Effector memory CD8-positive, alpha-beta T cell (primary cell): ENCODE measurements at regions not wholly inside any gene's neighbourhood (a gene's known extent, or its start where the extent isn't known, plus 50 kb on each side); places are given as distances from the start of the nearest gene placed in this dataset.

Source experiments
- ATAC-seq: fragments of 150-1000 bp; cut with Tn5 transposase; replicated peaks from 2 replicates; pipeline ENCODE4 v1.10.0; 2021; ENCODE audit warnings: mild to moderate bottlenecking, moderate library complexity
- DNase-seq, 3 experiments: peaks; one replicate each; pipeline ENCODE4 v3.0.0; 2021
- H3K27ac Mint-ChIP-seq, 2 donors: one replicate each; pipeline ENCODE4 v1.8.0; 2022; ENCODE audit warnings: mild to moderate bottlenecking in 2 of 2, mixed read lengths in 2 of 2, moderate library complexity in 2 of 2
- H3K27me3 Mint-ChIP-seq, 2 donors: one replicate each; pipeline ENCODE4 v1.8.0; 2022; ENCODE audit warnings: mixed read lengths in 2 of 2
- H3K36me3 Mint-ChIP-seq: one replicate; pipeline ENCODE4 v1.8.0; 2022; ENCODE audit warnings: mild to moderate bottlenecking, moderate library complexity, mixed read lengths; ENCODE audit not compliant: insufficient read depth
- H3K4me1 Mint-ChIP-seq, 2 donors: one replicate each; pipeline ENCODE4 v1.8.0; 2022; ENCODE audit warnings: low read depth in 2 of 2, mixed read lengths in 2 of 2
- H3K4me3 Mint-ChIP-seq, 2 donors: one replicate each; pipeline ENCODE4 v1.8.0; 2022; ENCODE audit warnings: mild to moderate bottlenecking in 2 of 2, mixed read lengths in 2 of 2, moderate library complexity in 2 of 2
- H3K9me3 Mint-ChIP-seq, 2 donors: one replicate each; pipeline ENCODE4 v1.8.0; 2022; ENCODE audit warnings: mixed read lengths in 2 of 2

- Mint-ChIP-seq H3K27me3 (no peaks in the 10 kb centered on the region), H3K4me3 (no peak overlapping the region), H3K36me3 (no peaks in the 10 kb centered on the region), H3K27ac (no peak overlapping the region), H3K4me1 (no peaks in the 10 kb centered on the region), H3K9me3 (no peaks in the 10 kb centered on the region)
- DNase-seq (no peak), ATAC-seq (no peak)
Measured at GRCh38 chrX:125378205-125378604, 58.5 kb downstream of the TEX13C start.

- H3K9me3 Mint-ChIP-seq: no peaks in the 10 kb centered on the region
- ATAC-seq: no peak
- no peak overlapping the region for H3K27ac Mint-ChIP-seq
- DNase-seq: no peak
- H3K4me3 Mint-ChIP-seq: no peak overlapping the region
- H3K4me1 Mint-ChIP-seq: no peaks in the 10 kb centered on the region
- H3K27me3 Mint-ChIP-seq: no peaks in the 10 kb centered on the region
- no peaks in the 10 kb centered on the region for H3K36me3 Mint-ChIP-seq
Measured at GRCh38 chrX:125378770-125379169, 59.1 kb downstream of the TEX13C start.

GRCh38 chrX:125382148-125382628 is 62.5 kb downstream of the TEX13C start:
- H3K36me3 Mint-ChIP-seq: no peaks in the 10 kb centered on the region
- no peak for ATAC-seq
- H3K9me3 Mint-ChIP-seq: no peaks in the 10 kb centered on the region
- DNase-seq: no peak
- H3K27me3 Mint-ChIP-seq: no peaks in the 10 kb centered on the region
- H3K4me3 Mint-ChIP-seq: no peak overlapping the region
- no peaks in the 10 kb centered on the region for H3K4me1 Mint-ChIP-seq
- H3K27ac Mint-ChIP-seq: no peak overlapping the region

- no peak overlapping the region for H3K27ac Mint-ChIP-seq
- H3K4me1 Mint-ChIP-seq: no peaks in the 10 kb centered on the region
- ATAC-seq: no peak
- no peak overlapping the region for H3K4me3 Mint-ChIP-seq
- DNase-seq: no peak
- no peaks in the 10 kb centered on the region for H3K27me3 Mint-ChIP-seq
- H3K36me3 Mint-ChIP-seq: no peaks in the 10 kb centered on the region
- no peaks in the 10 kb centered on the region for H3K9me3 Mint-ChIP-seq
Measured at GRCh38 chrX:125382889-125383288, 63.2 kb downstream of the TEX13C start.

GRCh38 chrX:125384867-125385266 is 65.2 kb downstream of the TEX13C start:
- Mint-ChIP-seq H3K27ac (no peak overlapping the region), H3K4me1 (no peaks in the 10 kb centered on the region), H3K9me3 (no peaks in the 10 kb centered on the region), H3K4me3 (no peak overlapping the region), H3K27me3 (no peaks in the 10 kb centered on the region), H3K36me3 (no peaks in the 10 kb centered on the region)
- DNase-seq (no peak), ATAC-seq (no peak)

GRCh38 chrX:125387945-125388344 is 68.3 kb downstream of the TEX13C start:
- no peaks in the 10 kb centered on the region for H3K36me3 Mint-ChIP-seq

DNA sequence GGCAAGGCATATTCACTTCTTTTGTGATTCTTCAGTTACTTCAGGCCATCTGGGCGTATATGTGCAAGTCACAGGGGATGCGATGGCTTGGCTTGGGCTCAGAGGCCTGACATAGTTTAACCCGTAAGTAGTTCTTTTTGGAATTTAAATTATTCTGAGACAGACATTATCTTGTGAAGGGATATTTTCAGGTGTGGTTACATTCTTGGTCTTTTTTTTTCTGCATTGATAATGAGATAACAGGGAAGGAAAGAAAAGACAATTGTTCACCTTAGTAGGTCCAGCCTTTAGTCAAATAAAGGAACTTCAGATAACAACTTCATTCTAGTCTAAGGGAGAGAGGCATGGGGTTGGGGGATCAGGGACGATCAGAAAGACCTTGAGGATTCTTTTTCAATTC is 74.8 kb downstream of the TEX13C start:
- H3K27me3 Mint-ChIP-seq: peaks cover 8 to 18% of the 10 kb centered on the region in 2 donors
- no peak for ATAC-seq
- H3K27ac Mint-ChIP-seq: no peak overlapping the region

More at GRCh38 chrX:125387945-125388344, 68.3 kb downstream of the TEX13C start:
- peaks cover 6 to 16% of the 10 kb centered on the region in 2 donors for H3K27me3 Mint-ChIP-seq
- no peak overlapping the region for H3K4me3 Mint-ChIP-seq
- ATAC-seq: no peak
- no peaks in the 10 kb centered on the region for H3K9me3 Mint-ChIP-seq
- no peaks in the 10 kb centered on the region for H3K4me1 Mint-ChIP-seq
- no peak overlapping the region for H3K27ac Mint-ChIP-seq
- DNase-seq: no peak

DNA sequence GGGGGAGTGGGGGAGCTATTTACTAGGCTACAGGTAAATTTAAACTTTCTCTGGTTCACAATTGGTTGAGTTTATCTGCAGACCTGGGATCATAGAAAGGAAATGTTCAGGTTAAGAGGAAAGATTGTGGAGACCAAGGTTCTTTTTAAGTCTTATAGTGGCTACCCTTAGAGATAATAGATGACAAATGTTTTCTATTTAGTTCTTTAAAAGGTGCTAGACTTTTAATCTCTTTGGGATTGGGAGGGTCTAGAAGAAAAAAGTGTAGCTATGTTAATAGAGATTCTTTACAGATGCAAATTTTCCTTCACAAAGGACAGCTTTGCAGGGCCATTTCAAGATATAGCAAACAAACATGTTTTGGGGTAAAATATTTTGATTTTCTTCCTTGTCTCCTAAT is 76.0 kb downstream of the TEX13C start:
- ATAC-seq (no peak), DNase-seq (no peak)
- Mint-ChIP-seq H3K36me3 (no peaks in the 10 kb centered on the region), H3K4me3 (no peak overlapping the region), H3K9me3 (no peaks in the 10 kb centered on the region), H3K27ac (no peak overlapping the region), H3K27me3 (peaks cover 8 to 16% of the 10 kb centered on the region in 2 donors), H3K4me1 (no peaks in the 10 kb centered on the region)

More for the DNA sequence above, 74.8 kb downstream of the TEX13C start:
- H3K9me3 Mint-ChIP-seq: no peaks in the 10 kb centered on the region
- no peaks in the 10 kb centered on the region for H3K36me3 Mint-ChIP-seq
- DNase-seq: no peak
- H3K4me3 Mint-ChIP-seq: no peak overlapping the region
- no peaks in the 10 kb centered on the region for H3K4me1 Mint-ChIP-seq

GRCh38 chrX:125398959-125399440 is 79.3 kb downstream of the TEX13C start:
- Mint-ChIP-seq H3K4me3 (no peak overlapping the region), H3K27ac (no peak overlapping the region), H3K9me3 (no peaks in the 10 kb centered on the region), H3K27me3 (no peaks in the 10 kb centered on the region), H3K36me3 (no peaks in the 10 kb centered on the region), H3K4me1 (no peaks in the 10 kb centered on the region)
- no peak for DNase-seq
- ATAC-seq: no peak

- Mint-ChIP-seq H3K4me1 (no peaks in the 10 kb centered on the region), H3K9me3 (no peaks in the 10 kb centered on the region), H3K27ac (no peak overlapping the region), H3K36me3 (no peaks in the 10 kb centered on the region), H3K4me3 (no peak overlapping the region), H3K27me3 (no peaks in the 10 kb centered on the region)
- ATAC-seq (no peak), DNase-seq (no peak)
Measured at GRCh38 chrX:125402807-125403206, 83.1 kb downstream of the TEX13C start.

GRCh38 chrX:125404667-125405160 is 85.0 kb downstream of the TEX13C start:
- Mint-ChIP-seq H3K27me3 (no peaks in the 10 kb centered on the region), H3K36me3 (no peaks in the 10 kb centered on the region), H3K4me1 (no peaks in the 10 kb centered on the region), H3K9me3 (no peaks in the 10 kb centered on the region), H3K27ac (no peak overlapping the region), H3K4me3 (no peak overlapping the region)
- DNase-seq: no peak
- ATAC-seq: no peak

DNA sequence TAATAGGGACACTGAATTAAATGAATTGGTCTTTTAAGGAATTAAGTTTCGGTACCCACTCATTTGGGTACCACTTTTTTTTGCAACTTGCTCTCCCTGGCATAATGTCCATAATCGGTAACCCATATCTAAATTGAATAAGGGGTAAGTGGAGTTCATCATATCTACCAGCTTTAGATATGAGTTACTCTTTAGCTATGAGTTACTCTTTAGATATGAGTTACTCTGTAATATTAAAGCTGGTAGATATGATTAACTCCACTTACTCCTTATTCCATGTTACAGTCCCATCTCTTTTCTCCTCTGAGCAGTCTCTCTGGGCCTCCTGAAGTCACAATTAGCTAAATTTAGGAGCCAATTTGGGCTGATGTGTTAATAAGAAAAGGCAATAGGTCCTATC is 85.7 kb downstream of the TEX13C start:
- Mint-ChIP-seq H3K36me3 (no peaks in the 10 kb centered on the region), H3K4me3 (no peak overlapping the region), H3K9me3 (no peaks in the 10 kb centered on the region), H3K4me1 (no peaks in the 10 kb centered on the region), H3K27ac (no peak overlapping the region), H3K27me3 (no peaks in the 10 kb centered on the region)
- DNase-seq (no peak), ATAC-seq (no peak)

DNA sequence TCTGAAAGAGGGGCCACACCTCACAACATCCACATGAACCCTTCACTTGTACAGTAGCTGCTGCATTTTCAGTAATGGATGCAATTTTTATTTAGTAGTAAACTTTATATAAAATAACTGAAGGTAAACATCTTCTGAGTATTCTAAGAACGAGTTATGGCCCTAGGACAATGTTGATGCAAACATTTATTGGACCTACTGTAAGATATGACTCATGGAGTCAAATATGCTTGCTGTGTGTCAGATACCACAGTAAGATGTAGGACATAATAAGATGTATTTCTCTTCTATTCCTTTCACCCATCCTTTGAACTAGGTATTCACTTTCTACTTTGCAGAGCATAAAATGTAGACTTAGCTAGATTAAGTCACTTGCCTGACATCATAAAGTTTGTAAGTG is 87.6 kb downstream of the TEX13C start:
- Mint-ChIP-seq H3K9me3 (no peaks in the 10 kb centered on the region), H3K27ac (no peak overlapping the region), H3K4me3 (no peak overlapping the region), H3K27me3 (no peaks in the 10 kb centered on the region), H3K4me1 (no peaks in the 10 kb centered on the region), H3K36me3 (no peaks in the 10 kb centered on the region)
- ATAC-seq (no peak), DNase-seq (no peak)

DNA sequence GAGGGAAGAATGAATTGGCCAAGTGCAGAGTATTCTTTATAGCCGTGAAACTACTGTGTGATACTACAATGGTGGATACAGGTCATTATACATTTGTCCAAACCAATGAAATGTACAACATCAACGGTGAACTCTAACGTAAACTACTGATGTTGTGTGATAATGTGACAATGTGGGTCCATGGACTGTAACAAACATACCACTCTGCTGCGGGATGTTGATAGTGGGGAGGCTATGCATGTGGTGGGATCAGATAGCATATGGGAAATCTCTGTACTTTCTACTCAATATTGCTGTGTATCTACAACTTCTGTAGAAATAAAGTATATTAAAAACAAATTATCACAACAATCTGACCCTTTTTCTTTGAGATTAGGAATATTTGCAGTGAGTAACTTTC is 101.1 kb downstream of the TEX13C start:
- H3K27ac Mint-ChIP-seq: no peak overlapping the region
- no peaks in the 10 kb centered on the region for H3K9me3 Mint-ChIP-seq
- H3K27me3 Mint-ChIP-seq: no peaks in the 10 kb centered on the region
- DNase-seq: no peak
- no peak for ATAC-seq
- H3K4me1 Mint-ChIP-seq: no peaks in the 10 kb centered on the region
- no peak overlapping the region for H3K4me3 Mint-ChIP-seq
- H3K36me3 Mint-ChIP-seq: no peaks in the 10 kb centered on the region

DNA sequence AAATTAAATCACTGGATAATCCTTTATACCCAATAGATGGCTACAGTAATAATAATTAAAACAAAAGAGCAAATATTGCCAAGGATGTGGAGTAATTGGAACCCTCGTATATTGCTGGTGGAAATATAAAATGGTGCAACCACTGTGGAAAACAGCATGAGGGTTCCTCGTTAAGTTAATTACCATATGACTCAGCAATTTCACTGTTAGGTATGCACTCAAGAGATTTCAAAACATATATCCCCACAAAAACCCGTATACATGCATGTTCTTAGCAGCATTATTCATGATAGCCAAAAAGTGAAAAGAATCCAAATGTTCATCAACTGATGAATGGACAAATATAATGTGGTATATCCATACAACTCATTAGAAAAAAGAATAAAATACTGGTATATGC is 103.3 kb downstream of the TEX13C start:
- H3K27ac Mint-ChIP-seq: no peak overlapping the region
- DNase-seq (no peak), ATAC-seq (no peak)
- H3K27me3 Mint-ChIP-seq: no peaks in the 10 kb centered on the region
- no peak overlapping the region for H3K4me3 Mint-ChIP-seq
- H3K4me1 Mint-ChIP-seq: no peaks in the 10 kb centered on the region
- H3K9me3 Mint-ChIP-seq: no peaks in the 10 kb centered on the region
- no peaks in the 10 kb centered on the region for H3K36me3 Mint-ChIP-seq
